NCI-H1930 (cell line): ENCODE measurements at regions not wholly inside any gene's neighbourhood (a gene's known extent, or its start where the extent isn't known, plus 50 kb on each side); places are given as distances from the start of the nearest gene placed in this dataset.
"Not testable (repeated sequence)": the region's sequence is repeated elsewhere in the genome, so short reads cannot be mapped to it uniquely, and the experiment has no call there.

ENCODE experiments used
- DNase-seq, 2 experiments: peaks; one replicate each; lab custom pipeline; 2025; lab: John Stamatoyannopoulos, UW

GRCh38 chr6:140460267-140460666 is 1085.8 kb upstream of the CITED2 start:
- DNase-seq = no peak

- no peak for DNase-seq
These were observed 1084.8 kb upstream of the CITED2 start for GRCh38 chr6:140459209-140459608.

GRCh38 chr6:140446241-140446640 is 1071.8 kb upstream of the CITED2 start:
- no peak for DNase-seq

GRCh38 chr6:140445474-140446004 is 1071.1 kb upstream of the CITED2 start:
- no peak for DNase-seq

- DNase-seq = not testable (repeated sequence)
These were observed 1068.7 kb upstream of the CITED2 start for GRCh38 chr6:140443112-140443511.

GRCh38 chr6:140441256-140441655 is 1066.8 kb upstream of the CITED2 start:
- DNase-seq = no peak

GRCh38 chr6:140440223-140440835 is 1065.9 kb upstream of the CITED2 start:
- DNase-seq = no peak

GRCh38 chr6:140438346-140438735 is 1063.9 kb upstream of the CITED2 start:
- DNase-seq = no peak

GRCh38 chr6:140437619-140438345 is 1063.3 kb upstream of the CITED2 start:
- no peak for DNase-seq

GRCh38 chr6:140436023-140436811 is 1061.8 kb upstream of the CITED2 start:
- DNase-seq = no peak

- no peak for DNase-seq
These were observed 1060.3 kb upstream of the CITED2 start for GRCh38 chr6:140434761-140435160.

- no peak for DNase-seq
These were observed 1058.6 kb upstream of the CITED2 start for GRCh38 chr6:140433072-140433471.

- DNase-seq = no peak
These were observed 1053.4 kb upstream of the CITED2 start for GRCh38 chr6:140427842-140428241.

- no peak for DNase-seq
These were observed 1040.6 kb upstream of the CITED2 start for GRCh38 chr6:140414966-140415620.

GRCh38 chr6:140403020-140403419 is 1028.6 kb upstream of the CITED2 start:
- no peak for DNase-seq

- DNase-seq = no peak
These were observed 1027.3 kb upstream of the CITED2 start for GRCh38 chr6:140401761-140402160.

GRCh38 chr6:140398076-140398475 is 1023.6 kb upstream of the CITED2 start:
- no peak for DNase-seq

GRCh38 chr6:140397106-140397505 is 1022.7 kb upstream of the CITED2 start:
- no peak for DNase-seq

- peak; percentile 14 to 37 for DNase-seq
These were observed 1019.5 kb upstream of the CITED2 start for GRCh38 chr6:140393665-140394540.

GRCh38 chr6:140388815-140389214 is 1014.4 kb upstream of the CITED2 start:
- no peak for DNase-seq

- DNase-seq = no peak
These were observed 1013.8 kb upstream of the CITED2 start for GRCh38 chr6:140388192-140388802.
